K562 (cell line): ENCODE measurements at regions not wholly inside any gene's neighbourhood (a gene's known extent, or its start where the extent isn't known, plus 50 kb on each side); places are given as distances from the start of the nearest gene placed in this dataset.

Source experiments
- ATAC-seq: fragments of 200-7000 bp; cut with Tn5 transposase; 3 replicates; pipeline ENCODE4 v1.9.1; 2020; ENCODE audit warnings: moderate library complexity
- BruUV-seq: library from RNA; stranded (reverse); fragments of 400-500 nt; replicated peaks from 2 replicates; lab custom pipeline; 2021; lab: Mats Ljungman, UMichigan
- CTCF ChIA-PET: fragments of 300-600 bp; formaldehyde crosslinking; extraction: SDS; loops from one replicate; lab custom pipeline; 2021; ENCODE audit warnings: low intra/inter-chr PET ratio; lab: Yijun Ruan, JAX
- POLR2A ChIA-PET: fragments of 300-600, 350-650 bp; sonication (Branson Sonifier 250); formaldehyde crosslinking; extraction: SDS; loops from one replicate; lab custom pipeline; 2021; ENCODE audit warnings: antibody characterized with exemption, inconsistent platforms; lab: Yijun Ruan, JAX
- DNase-seq, 4 experiments: peaks; one replicate each; pipeline versions ENCODE4 v3.0.0 to v3.0.0-alpha.2; 2011 to 2018; ENCODE audit warnings: low spot score in 3 of 4, mixed read lengths in 3 of 4; ENCODE audit errors: extremely low read depth in 1 of 4
- FAIRE-seq: peaks from 2 replicates; lab custom pipeline; 2011; peaks lifted over from hg19 to GRCh38; lab: Jason Lieb, UNC
- H2AFZ ChIP-seq: 2 replicates; pipeline ENCODE4 v1.6.0; 2011; ENCODE audit warnings: low read depth, low read length, control low read depth, inconsistent platforms
- H3K27ac ChIP-seq: fragments of 200-600 bp; 3 replicates; pipeline ENCODE4 v1.8.0; 2011; ENCODE audit warnings: low read depth, mild to moderate bottlenecking, control low read depth, inconsistent platforms, low read length, moderate library complexity, mixed read lengths; ENCODE audit errors: extremely low read depth
- H3K27me3 ChIP-seq, 2 experiments: fragments of 300-600 bp in 1 of 2; 2 replicates in 1 of 2; 3 replicates in 1 of 2; pipeline versions ENCODE4 v1.6.0 to v1.8.0; 2011; ENCODE audit warnings: inconsistent platforms in 2 of 2, low read length in 2 of 2, mild to moderate bottlenecking in 1 of 2, mixed read lengths in 1 of 2, moderate library complexity in 1 of 2; ENCODE audit not compliant: control insufficient read depth in 2 of 2, insufficient read depth in 2 of 2
- H3K36me3 ChIP-seq: fragments of 300-600 bp; 3 replicates; pipeline ENCODE4 v1.8.0; 2011; ENCODE audit warnings: mild to moderate bottlenecking, low read length, inconsistent platforms; ENCODE audit not compliant: control insufficient read depth, insufficient read depth
- H3K4me1 ChIP-seq, 2 experiments: fragments of 200-600 bp in 1 of 2; replicated peaks in 1 of 2; 2 replicates in 1 of 2; 3 replicates in 1 of 2; pipeline versions ENCODE4 v1.5.1 to v1.8.0; 2011; ENCODE audit warnings: inconsistent platforms in 2 of 2, low read length in 2 of 2, mild to moderate bottlenecking in 1 of 2, mixed read lengths in 1 of 2, moderate library complexity in 1 of 2; ENCODE audit not compliant: control insufficient read depth in 2 of 2, insufficient read depth in 2 of 2
- H3K4me2 ChIP-seq: 2 replicates; pipeline ENCODE4 v1.6.1; 2011; ENCODE audit warnings: low read length, control low read depth, inconsistent platforms, mixed read lengths; ENCODE audit not compliant: insufficient read depth
- H3K4me3 ChIP-seq: fragments of 200-600 bp; sonication (generic), shearing (Covaris generic); 2 replicates; pipeline ENCODE4 v1.5.1; 2016; ENCODE audit warnings: control low read depth, inconsistent platforms
- H3K79me2 ChIP-seq: fragments of 200-600 bp; 3 replicates; pipeline ENCODE4 v1.8.0; 2011; ENCODE audit warnings: low read length, inconsistent platforms; ENCODE audit not compliant: control insufficient read depth, insufficient read depth
- H3K9ac ChIP-seq, 2 experiments: 2 replicates each; pipeline versions ENCODE4 v1.6.0 to v1.6.1; 2011; ENCODE audit warnings: low read depth in 2 of 2, low read length in 2 of 2, control low read depth in 1 of 2, inconsistent platforms in 1 of 2, mild to moderate bottlenecking in 1 of 2, mixed read lengths in 1 of 2; ENCODE audit not compliant: insufficient read depth in 1 of 2
- H3K9me1 ChIP-seq: one replicate; pipeline ENCODE4 v1.6.0; 2011; ENCODE audit warnings: inconsistent platforms, mild to moderate bottlenecking, low read length, moderate library complexity; ENCODE audit not compliant: control insufficient read depth, insufficient read depth
- H3K9me3 ChIP-seq: replicated peaks from 2 replicates; pipeline ENCODE4 v1.5.1; 2011; ENCODE audit warnings: low read depth, low read length, inconsistent platforms; ENCODE audit not compliant: control insufficient read depth, insufficient read depth
- H4K20me1 ChIP-seq: replicated peaks from 2 replicates; pipeline ENCODE4 v1.6.1; 2011; ENCODE audit warnings: low read length, inconsistent platforms, mixed read lengths; ENCODE audit not compliant: control insufficient read depth, insufficient read depth
- ARID1B ChIP-seq: fragments of 450-650 bp; IDR thresholded peaks from 2 replicates; pipeline ENCODE4 v1.6.1; 2016; ENCODE audit warnings: antibody characterized with exemption, mild to moderate bottlenecking, inconsistent platforms
- CBFA2T2 ChIP-seq: fragments of 450-650 bp; conservative IDR thresholded peaks from 2 replicates; pipeline ENCODE4 v1.6.1; 2017; ENCODE audit warnings: mild to moderate bottlenecking
- CBFA2T3 ChIP-seq: fragments of 450-650 bp; IDR thresholded peaks from 2 replicates; pipeline ENCODE4 v1.6.1; 2017
- CREM ChIP-seq: IDR thresholded peaks from 2 replicates; pipeline ENCODE4 v1.6.1; 2014; ENCODE audit warnings: antibody characterized with exemption, low read depth
- ETS2 ChIP-seq: IDR thresholded peaks from 2 replicates; pipeline ENCODE4 v1.6.1; 2016; ENCODE audit warnings: borderline replicate concordance, missing genetic modification characterization, mild to moderate bottlenecking, moderate library complexity, missing compliant biosample characterization; ENCODE audit not compliant: poor library complexity, severe bottlenecking
- FOSL1 ChIP-seq: fragments of 200-800 bp; sonication (Bioruptor generic); conservative IDR thresholded peaks from 2 replicates; pipeline ENCODE4 v1.6.1; 2016; ENCODE audit warnings: missing genetic modification characterization, missing compliant biosample characterization
- GATA2 ChIP-seq: sonication (generic); formaldehyde crosslinking; IDR thresholded peaks from 2 replicates; pipeline ENCODE4 v1.4.0; 2020; ENCODE audit warnings: mild to moderate bottlenecking, missing genetic modification reagents
- GATAD2A ChIP-seq: fragments of 450-650 bp; IDR thresholded peaks from 2 replicates; pipeline ENCODE4 v1.6.1; 2017
- JUND ChIP-seq, 2 experiments: IDR thresholded peaks; 2 replicates in 1 of 2; 3 replicates in 1 of 2; pipeline ENCODE4 v1.6.1; 2011; ENCODE audit warnings: borderline replicate concordance in 2 of 2, low read depth in 2 of 2, low read length in 2 of 2, improper control_type of control experiment in 1 of 2, missing biosample characterization in 1 of 2, missing genetic modification characterization in 1 of 2, missing genetic modification reagents in 1 of 2
- NCOR1 ChIP-seq: fragments of 450-650 bp; IDR thresholded peaks from 2 replicates; pipeline ENCODE4 v1.6.1; 2016; ENCODE audit warnings: mild to moderate bottlenecking, moderate library complexity
- NFIC ChIP-seq: fragments of 450-650 bp; IDR thresholded peaks from 2 replicates; pipeline ENCODE4 v1.6.1; 2017; ENCODE audit warnings: mild to moderate bottlenecking, inconsistent platforms
- POLR2G ChIP-seq: fragments of 200-400 bp; formaldehyde crosslinking; IDR thresholded peaks from 2 replicates; pipeline ENCODE4 v1.6.1; 2017; ENCODE audit warnings: low read depth, mild to moderate bottlenecking, antibody characterized with exemption, low read length, moderate library complexity
- SMARCE1 ChIP-seq: fragments of 450-650 bp; IDR thresholded peaks from 2 replicates; pipeline ENCODE4 v1.7.1; 2016; ENCODE audit warnings: mild to moderate bottlenecking
- TAF9B ChIP-seq: fragments of 450-650 bp; IDR thresholded peaks from 2 replicates; pipeline ENCODE4 v1.6.1; 2018; ENCODE audit warnings: mild to moderate bottlenecking; ENCODE audit not compliant: partially characterized antibody
- TCF3 ChIP-seq: sonication (generic); formaldehyde crosslinking; IDR thresholded peaks from 2 replicates; pipeline ENCODE4 v1.4.0; 2020; ENCODE audit warnings: mild to moderate bottlenecking, missing genetic modification reagents
- TFAM ChIP-seq: fragments of 250-450 bp; sonication (Bioruptor Pico); conservative IDR thresholded peaks from 2 replicates; pipeline ENCODE4 v1.5.0; 2021; ENCODE audit warnings: mild to moderate bottlenecking, moderate library complexity
- ZNF408 ChIP-seq: fragments of 250-450 bp; sonication (Bioruptor Pico); IDR thresholded peaks from 2 replicates; pipeline ENCODE4 v1.4.0; 2020; ENCODE audit warnings: low read depth, mild to moderate bottlenecking, moderate library complexity
- WGBS: fragments of 100-300 bp; shearing (Covaris generic); methylation state at CpG from one replicate; pipeline ENCODE4 v1.1.6; 2016; ENCODE audit warnings: low coverage, mixed read lengths; ENCODE audit not compliant: insufficient coverage; ENCODE audit errors: missing lambda C conversion rate; 5-methylcytosine and 5-hydroxymethylcytosine counted together
- in situ Hi-C: fragments of 300-500 bp; cut with MboI; formaldehyde crosslinking; loops from 4 replicates; pipeline ENCODE4 v1.15.0; 2018; ENCODE audit warnings: inconsistent platforms, mixed read lengths
- intact Hi-C: fragments of 100-400 bp; cut with micrococcal nuclease; formaldehyde crosslinking; loops from 2 replicates; pipeline ENCODE4 v1.14.2; 2022
- TF ChIP-seq, protein P1 (sequence below): sonication (generic); IDR thresholded peaks from 2 replicates; pipeline ENCODE4 v1.6.1; 2016

GRCh38 chr9:19533373-19533772, 124.6 kb downstream of the ACER2 start:
- H3K36me3 ChIP-seq = no peaks in the 10 kb centered on the region
- H3K27ac ChIP-seq = no peak overlapping the region
- H3K79me2 ChIP-seq = no peaks in the 10 kb centered on the region
- in situ Hi-C loops = no loop called here
- TF ChIP-seq TAF9B (no peak), GATA2 (CRISPR knock-in tag) (peak; percentile 66), ETS2 (tag) (no peak), CBFA2T2 (peak; percentile 23; the same call in 1 of the 2 replicates), NCOR1 (peak; percentile 10; the same call in 1 of the 2 replicates), POLR2G (no peak), FOSL1 (peak; percentile 82), GATAD2A (no peak), ARID1B (peak; percentile 32; the same call in 1 of the 2 replicates), TFAM (CRISPR knock-in tag) (no peak), CBFA2T3 (peak; percentile 59), CREM (no peak), SMARCE1 (no peak), NFIC (peak; percentile 59), ZNF408 (CRISPR knock-in tag) (no peak), JUND (IDR thresholded peaks at IDR 0.05; ENCODE audit: borderline replicate concordance, low read depth, low read length) (peak; percentile 43; the same call in 1 of the 2 replicates), JUND (tag; IDR thresholded peaks at IDR 0.05; ENCODE audit: borderline replicate concordance, low read depth, low read length) (peak; percentile 15; the same call in 1 of the 3 replicates), TCF3 (CRISPR knock-in tag) (peak; percentile 84)
- TF ChIP-seq, protein P1, sequence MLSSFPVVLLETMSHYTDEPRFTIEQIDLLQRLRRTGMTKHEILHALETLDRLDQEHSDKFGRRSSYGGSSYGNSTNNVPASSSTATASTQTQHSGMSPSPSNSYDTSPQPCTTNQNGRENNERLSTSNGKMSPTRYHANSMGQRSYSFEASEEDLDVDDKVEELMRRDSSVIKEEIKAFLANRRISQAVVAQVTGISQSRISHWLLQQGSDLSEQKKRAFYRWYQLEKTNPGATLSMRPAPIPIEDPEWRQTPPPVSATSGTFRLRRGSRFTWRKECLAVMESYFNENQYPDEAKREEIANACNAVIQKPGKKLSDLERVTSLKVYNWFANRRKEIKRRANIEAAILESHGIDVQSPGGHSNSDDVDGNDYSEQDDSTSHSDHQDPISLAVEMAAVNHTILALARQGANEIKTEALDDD = 0 out of 2 replicates have a peak, but pooled peaks have one; percentile 29
- TF ChIP-seq, all 486 proteins: peak for 10
- DNase-seq (peak in 2 of 4 experiments; percentile 16 to 24), FAIRE-seq (no peak), ATAC-seq (peak; percentile 47)
- Histone ChIP-seq H2AFZ (no peak overlapping the region), H3K9me3 (no peaks in the 10 kb centered on the region), H3K9me1 (no peaks in the 10 kb centered on the region), H3K27me3 (no peaks in the 10 kb centered on the region), H4K20me1 (no peaks in the 10 kb centered on the region), H3K4me3 (no peak overlapping the region), H3K4me1 (no peaks in the 10 kb centered on the region; a peak in 1 of 5 replicates), H3K4me2 (no peak overlapping the region), H3K9ac (no peak overlapping the region)
- BruUV-seq = no TSS peak
- WGBS = 0% methylated on average over 3 of the region's 3 CpGs
- ChIA-PET POLR2A (no interaction called here), CTCF (no interaction called here)
- intact Hi-C loops = no loop called here
